Esophagus squamous epithelium (tissue), 4 donors: ENCODE measurements at regions not wholly inside any gene's neighbourhood (a gene's known extent, or its start where the extent isn't known, plus 50 kb on each side); places are given as distances from the start of the nearest gene placed in this dataset.
"Not testable (repeated sequence)": the region's sequence is repeated elsewhere in the genome, so short reads cannot be mapped to it uniquely, and the experiment has no call there.

Source experiments
- CTCF ChIP-seq, 6 experiments: fragments of 450-650 bp in 4 of 6; fragments of 200-600 bp in 2 of 6; sonication (generic) in 2 of 6; IDR thresholded peaks; one replicate each; pipeline ENCODE4 v1.5.1; 2016 to 2019; ENCODE audit warnings: antibody characterized with exemption in 6 of 6, mild to moderate bottlenecking in 4 of 6, moderate library complexity in 4 of 6
- POLR2A ChIP-seq, 4 donors: fragments of 450-650 bp; IDR thresholded peaks; one replicate each; pipeline ENCODE4 v1.6.1; 2017; ENCODE audit warnings: antibody characterized with exemption in 4 of 4, mild to moderate bottlenecking in 4 of 4, moderate library complexity in 3 of 4

- not testable (repeated sequence) for TF ChIP-seq POLR2A, CTCF (IDR thresholded peaks at IDR 0.05)
These were observed 60.8 kb upstream of the JARID2 start for GRCh38 chr6:15185111-15185510.
